ENCODE measurements at regions not wholly inside any gene's neighbourhood (a gene's known extent, or its start where the extent isn't known, plus 50 kb on each side); places are given as distances from the start of the nearest gene placed in this dataset.
"Not testable (repeated sequence)": the region's sequence is repeated elsewhere in the genome, so short reads cannot be mapped to it uniquely, and the experiment has no call there.

DNA sequence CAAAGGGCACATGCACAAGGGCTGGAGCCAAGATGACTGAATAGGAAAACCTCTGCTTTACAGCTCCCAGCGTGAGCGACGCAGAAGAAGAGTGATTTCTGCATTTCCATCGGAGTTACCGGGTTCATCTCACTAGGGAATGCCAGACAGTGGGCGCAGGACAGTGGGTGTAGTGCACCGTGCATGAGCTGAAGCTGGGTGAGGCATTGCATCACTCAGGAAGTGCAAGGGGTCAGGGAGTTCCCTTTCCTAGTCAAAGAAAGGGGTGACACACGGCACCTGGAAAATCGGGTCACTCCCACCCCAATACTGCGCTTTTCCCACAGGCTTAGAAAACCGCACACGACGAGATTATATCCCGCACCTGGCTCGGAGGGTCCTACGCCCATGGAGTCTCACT lies 64.5 kb upstream of the HTR1E start:
- not testable (repeated sequence) for DNase-seq

DNA sequence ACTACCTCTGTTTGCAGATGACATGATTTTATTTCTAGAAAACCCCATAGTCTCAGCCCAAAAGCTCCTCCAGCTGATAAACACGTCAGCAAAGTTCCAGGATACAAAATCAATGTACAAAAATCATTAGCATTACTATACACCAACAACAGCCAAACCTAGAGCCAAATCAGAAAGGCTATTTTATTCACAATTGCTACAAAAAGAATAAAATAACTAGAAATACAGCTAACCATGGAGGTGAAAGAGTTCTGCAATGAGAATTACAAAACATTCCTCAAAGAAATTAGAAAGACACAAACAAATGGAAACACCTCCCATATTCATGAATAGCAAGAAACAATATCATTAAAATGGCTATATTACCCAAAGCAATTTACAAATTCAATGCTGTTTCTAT lies 65.6 kb upstream of the HTR1E start:
- DNase-seq = no peak

DNA sequence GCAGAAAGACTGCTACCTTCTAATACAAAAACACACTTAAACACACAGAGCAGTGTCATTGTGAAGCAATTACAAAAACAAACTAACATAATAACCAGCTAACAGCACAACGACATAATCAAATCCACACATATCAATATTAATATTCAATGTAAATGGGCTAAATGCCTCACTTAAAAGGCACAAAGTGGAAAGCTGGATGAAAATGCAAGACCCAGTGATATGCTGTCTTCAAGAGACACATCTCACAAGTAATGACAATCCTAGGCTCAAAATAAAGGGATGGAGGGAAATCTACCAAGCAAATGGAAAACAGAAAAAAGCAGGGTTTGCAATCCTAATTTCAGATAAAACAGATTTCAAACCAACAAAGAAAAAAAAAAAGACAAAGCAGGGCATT lies 67.8 kb upstream of the HTR1E start:
- DNase-seq = no peak

DNA sequence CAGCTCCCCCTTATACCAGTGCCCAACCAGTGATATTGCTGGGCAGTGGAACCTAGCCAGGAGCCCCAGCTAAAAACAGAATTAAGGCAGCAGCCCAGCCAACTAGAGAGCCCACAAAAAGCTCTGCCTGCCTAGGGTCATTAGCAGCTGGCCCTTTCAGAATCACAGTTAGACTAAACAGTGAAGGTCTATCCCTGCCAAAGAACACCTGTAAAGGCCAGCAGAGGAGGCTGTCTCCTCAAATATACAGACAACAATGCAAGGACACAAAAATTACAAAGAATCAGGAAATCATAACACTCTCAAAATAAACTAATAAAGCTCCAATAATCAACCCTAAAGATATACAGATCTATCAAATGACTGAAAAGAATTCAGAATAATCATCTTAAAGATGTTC lies 77.8 kb upstream of the HTR1E start:
- DNase-seq = no peak

DNA sequence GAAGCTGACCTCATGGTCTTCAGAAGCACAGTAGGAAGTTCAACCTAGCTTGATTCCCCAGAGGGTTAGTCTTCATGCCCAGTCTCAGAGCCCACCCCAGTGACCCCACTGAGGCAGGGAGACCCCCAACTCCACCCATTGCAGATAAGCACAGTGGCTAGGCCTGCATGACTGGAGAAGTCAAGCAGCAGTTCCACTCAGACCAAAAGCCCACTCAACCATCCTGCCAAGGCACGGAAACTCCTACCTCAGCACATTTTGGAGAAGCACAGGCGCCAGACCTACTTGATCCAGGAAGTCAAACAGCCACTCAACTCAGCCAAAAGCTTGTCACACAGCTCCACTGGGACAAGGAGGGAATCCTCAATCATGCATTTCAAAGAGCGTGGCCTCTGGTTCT lies 78.4 kb upstream of the HTR1E start:
- DNase-seq = no peak

DNA sequence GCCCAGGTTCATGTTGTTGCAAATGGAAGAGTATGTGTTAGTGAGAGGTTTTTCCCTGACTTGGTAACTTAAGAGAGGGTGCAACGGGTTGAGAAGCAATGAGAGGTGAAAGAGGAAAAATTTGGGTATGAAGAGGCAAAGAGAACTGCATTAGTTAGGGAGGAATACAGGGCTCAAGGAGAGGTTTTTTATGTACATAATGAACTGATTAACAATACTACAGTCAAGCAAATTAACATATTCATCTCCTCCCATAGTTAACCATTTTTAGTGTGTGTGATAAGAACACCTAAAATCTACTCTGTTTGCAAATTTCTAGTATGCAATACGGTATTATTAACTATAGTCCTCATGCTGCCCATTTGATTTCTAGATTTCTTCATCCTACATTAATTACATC lies 79.5 kb upstream of the HTR1E start:
- no peak for DNase-seq

DNA sequence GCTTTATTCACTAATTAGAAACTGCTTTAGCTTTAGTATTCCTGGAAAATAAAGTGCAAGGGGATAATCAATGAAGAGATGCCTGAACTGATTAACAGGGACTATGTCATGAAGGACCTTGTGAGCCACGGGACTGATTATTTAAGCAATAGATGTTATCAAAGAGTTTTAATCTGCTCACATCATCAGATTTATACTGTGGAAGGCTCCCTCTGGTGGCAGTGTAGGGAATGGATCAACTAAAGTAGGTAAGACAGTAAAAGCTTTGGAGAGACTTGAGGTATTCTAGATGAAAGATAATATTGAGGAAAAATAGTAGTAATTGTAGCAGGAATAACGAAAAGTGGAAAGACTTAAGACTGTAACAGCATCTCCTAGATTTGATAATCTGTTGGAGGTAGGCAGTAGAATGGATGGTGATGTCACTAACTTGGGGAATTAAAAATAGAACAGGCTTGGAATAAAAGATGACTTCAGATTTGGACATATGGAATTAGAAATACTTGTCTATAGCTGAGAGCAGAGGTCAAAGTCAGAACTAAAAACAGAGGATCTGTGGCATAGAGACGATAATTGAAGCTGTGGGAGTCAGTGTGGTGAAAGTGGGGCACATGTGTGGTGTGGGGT lies 80.3 kb upstream of the HTR1E start:
- peak; percentile 17 for DNase-seq

DNA sequence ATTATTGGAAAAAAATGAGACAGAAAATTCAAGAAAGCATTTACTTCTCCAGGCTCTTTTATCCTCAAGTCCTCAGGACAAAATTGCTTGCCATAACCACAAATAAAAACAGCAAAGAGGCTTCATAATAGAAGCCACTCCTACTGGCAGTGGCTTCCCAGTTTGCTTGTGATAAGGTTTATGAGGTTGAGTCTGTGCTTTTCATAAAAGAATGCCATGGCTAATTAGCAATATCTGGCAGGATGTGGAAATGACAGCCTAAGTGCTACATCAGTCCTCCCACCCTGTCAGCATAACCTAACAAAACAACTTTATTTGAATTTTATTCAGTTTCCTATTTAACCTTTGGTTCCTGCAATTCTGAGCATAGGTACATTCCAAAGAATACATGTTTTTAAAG lies 80.9 kb upstream of the HTR1E start:
- no peak for DNase-seq

DNA sequence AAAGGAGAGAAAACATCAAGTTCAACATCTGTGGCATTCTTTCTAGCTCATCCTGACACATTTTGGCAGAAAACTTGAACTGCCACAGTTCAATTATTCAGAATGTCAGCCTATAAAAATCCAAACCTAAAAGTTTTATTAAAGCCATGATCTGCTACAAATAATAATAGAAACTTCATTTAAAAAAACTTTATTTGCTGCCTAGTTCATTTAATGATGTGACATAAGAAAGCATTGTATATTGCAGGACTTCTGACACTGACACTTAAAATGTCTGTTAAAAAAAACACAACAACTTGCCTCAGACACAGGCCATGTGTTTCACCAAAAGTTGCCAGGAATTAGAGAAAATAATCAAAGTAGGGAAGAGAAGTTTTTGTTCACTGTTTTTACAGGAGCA lies 88.3 kb upstream of the HTR1E start:
- DNase-seq = no peak

DNA sequence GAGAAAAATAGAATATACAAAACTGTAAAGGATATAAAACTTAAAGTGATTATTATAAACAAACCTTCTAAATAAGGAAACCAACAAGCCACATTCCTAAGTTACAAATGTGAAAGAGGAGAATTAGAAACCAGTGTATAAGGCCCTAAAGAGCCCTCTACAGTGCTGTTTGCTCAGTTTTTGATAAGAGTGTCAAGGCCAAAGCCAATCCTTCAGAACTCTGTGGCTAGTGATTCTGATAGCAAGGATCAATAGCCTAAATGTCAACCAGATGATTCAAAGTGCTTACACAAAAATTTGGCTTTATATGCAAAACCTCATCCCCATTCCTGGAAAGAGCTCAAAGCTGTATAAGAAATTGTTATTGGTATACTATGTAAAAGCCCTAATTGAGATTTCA lies 104.6 kb upstream of the HTR1E start:
- DNase-seq = no peak

DNA sequence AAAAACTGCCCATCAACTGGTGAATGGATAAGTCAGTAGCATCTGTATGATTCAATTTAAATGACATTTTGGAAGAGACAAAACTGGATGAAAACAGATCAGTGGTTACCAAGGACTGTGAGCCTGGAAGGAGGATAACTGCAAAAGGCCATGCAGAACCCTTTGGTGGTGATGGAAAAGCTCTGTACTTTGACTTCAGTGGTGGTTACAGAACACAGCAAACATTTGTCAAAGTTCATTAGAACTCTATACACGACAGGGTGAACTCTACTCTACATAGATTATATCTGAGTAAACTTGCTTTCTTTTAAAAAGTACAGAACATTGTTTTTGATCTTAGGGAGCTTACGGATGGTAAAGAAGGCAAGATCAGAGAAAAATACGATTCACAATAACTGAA lies 111.9 kb upstream of the HTR1E start:
- DNase-seq = no peak

DNA sequence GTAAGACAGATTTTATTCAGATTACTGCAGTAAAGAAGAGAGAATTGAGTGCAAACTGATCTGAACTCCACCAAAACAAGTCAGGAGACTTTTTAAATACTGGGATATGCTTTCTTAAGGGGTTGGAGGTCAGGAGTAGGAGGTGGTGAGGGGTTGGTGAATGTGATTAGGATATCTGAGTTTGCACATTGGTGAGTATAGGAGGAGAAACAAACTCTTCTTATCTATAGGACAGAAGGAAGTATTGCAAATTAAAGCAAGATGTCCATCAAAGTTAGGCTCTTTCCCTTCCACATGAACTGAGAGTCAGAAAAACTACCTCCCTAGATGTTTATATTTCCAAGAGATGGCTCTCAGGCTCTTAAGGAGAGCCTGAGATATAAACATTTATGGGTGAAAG lies 114.6 kb upstream of the HTR1E start:
- no peak for DNase-seq

DNA sequence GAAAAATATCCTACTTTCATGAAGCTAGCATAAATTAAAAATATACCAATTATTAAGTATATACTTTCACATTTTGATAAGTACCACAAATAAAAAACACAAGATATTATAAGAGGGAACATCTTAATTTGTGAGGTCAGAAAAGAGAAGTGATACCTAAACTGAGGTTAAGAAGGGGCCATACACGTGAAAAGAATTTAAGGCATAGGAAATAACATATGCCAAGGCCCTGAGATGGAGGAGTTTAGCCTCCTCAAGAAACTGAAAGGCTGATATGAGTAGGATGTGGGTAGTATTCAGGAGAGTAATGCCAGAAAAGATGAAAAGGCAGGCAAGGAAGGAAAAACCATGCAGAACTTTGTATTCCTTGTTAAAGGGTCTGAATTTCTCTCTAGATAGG lies 116.6 kb upstream of the HTR1E start:
- DNase-seq = no peak

DNA sequence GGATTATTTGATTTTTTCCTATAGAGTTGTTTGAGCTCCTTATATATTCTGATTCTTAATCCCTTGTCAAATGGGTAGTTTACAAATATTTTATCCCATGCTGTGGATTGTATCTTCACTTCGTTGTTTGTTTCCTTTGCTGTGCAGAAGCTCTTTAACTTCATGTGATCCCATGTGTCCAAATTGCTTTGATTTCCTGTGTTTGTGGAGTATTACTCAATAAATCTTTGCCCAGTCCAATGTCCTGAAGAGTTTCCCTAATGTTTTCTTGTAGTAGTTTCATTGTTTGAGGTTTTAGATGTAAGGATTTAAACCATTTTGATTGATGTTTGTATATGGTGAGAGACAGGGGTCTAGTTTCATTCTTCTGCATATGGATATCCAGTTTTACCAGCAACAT lies 143.7 kb upstream of the HTR1E start:
- no peak for DNase-seq

DNA sequence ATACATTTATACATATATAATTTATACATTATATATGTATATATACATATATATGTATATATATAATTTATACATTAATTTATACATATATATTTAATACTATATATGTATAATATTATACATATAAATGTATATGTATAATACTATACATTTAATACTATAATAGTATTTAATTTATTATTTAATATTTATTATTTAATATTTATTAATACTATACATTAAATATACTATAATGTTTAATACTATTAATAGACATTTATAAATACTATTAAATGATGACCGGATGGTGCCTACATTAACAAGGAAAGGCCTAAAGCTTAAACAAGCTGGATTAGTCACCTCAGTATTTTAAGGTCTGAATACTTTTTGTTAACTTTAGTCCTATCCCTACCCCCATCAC lies 145.9 kb upstream of the HTR1E start:
- no peak for DNase-seq

DNA sequence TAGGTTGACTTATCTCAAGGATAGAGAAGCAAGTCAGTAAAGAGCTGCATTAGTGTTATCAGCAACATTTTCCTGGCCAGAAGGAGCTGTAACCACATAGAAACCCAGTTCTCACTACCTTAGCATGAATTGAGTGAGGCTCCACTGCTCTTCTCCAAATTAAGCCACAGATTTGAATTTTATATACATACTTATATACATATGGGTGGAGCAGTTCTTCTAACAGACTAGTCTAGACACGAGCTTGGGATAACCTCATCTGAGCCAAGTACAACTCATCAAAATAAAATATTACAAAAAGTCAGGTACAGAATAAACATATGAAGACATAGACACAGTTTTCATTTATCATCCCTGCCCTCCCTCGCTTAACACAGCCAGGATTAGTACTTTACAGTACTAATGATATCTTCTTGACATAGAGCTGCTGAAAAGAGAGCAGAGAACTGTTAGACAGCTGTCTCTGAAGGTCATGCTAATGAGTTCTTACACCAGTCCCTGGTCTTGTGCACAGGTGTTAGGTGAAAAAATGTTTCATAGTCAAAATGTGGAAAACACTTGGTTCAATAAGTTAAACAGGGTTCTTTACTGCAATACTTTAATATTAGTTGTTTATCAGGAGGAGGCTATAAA lies 147.4 kb upstream of the HTR1E start:
- DNase-seq = no peak

DNA sequence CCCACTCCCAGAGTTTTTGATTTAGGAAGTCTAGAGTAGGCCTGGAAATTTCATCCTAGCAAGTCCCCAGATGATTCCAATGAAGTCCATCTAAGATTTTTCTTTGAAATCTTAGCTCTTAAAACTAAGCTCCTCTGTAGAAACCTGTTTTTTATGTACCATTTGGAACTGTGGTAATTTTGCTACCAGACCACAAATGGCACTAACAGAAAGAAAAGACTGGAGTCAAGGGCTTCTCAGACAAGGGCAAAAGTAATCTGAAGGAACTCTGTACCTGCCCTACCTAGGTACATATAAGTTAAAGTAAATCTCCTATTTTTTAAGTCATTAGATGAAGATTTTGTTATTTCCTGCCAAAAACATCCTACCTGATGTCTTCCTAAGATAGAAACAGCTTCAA lies 155.0 kb upstream of the HTR1E start:
- no peak for DNase-seq

DNA sequence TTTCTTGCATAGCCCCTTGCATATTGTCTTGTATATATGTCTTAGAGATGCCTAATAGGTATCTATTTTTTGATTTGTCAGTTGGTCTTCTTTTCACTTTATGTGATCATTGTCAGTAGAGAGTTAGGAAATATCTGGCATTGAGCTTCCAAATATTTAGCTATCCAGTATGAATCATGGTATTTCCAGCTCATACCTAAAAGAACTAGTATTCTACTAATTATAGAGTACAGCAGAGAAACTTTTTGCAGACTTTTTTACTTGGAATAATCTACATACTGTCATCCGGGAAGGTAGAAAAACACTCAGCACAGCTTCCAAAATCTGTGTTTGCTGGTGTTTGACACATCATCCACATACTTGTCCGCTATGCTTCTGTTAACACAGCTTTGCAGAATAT lies 156.4 kb upstream of the HTR1E start:
- no peak for DNase-seq

DNA sequence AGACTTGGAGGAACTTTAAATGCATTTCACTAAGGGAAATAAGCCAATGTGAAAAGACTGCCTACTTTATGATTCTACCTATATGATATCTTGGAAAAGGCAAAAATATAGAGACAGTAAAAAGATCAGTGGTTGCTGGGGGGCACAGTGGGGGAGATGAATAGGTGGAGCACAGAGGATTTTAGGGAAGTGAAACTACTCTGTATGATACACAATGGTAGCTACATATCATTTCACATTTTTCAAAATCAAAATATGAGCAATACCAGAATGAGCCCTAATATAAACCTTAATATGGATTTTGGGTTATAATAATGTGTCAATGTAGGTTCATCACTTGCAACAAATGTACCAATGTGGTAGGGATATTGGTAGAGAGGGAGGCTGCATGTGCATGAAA lies 161.4 kb upstream of the HTR1E start:
- DNase-seq = no peak

DNA sequence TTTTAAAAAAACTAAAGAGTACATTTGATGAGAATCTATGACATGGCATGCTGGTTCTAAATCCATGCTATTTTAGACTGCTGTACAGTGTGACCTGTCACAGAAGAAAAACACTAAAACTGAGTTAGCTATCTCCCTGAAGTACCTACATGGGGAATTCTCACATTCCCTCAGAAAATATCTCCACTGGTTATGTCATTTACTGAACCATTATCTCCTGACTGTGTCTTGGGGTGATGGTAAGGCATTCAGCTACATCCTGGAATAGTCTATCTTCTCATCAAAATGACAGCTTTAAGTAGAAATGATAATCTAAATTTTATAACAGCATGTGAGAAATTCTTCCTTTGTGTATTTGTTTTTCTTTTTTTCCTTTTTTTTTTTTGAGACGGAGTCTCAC lies 172.1 kb upstream of the HTR1E start:
- DNase-seq = no peak

DNA sequence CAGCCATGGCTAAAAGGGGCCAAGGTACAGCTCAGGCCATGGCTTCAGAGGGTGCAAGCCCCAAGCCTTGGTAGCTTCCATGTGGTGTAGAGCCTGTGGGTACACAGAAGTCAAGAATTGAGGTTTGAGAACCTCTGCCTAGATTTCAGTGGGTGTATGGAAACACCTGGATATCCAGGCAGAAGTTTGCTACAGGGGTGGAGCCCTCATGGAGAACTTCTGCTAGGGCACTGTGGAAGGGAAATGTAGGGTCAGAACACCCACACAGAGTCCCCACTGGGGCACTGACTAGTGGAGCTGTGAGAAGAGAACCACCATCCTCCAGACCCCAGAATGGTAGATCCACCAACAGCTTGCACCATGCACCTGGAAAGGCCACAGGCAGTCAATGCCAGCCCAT lies 177.4 kb upstream of the HTR1E start:
- DNase-seq = not testable (repeated sequence)

DNA sequence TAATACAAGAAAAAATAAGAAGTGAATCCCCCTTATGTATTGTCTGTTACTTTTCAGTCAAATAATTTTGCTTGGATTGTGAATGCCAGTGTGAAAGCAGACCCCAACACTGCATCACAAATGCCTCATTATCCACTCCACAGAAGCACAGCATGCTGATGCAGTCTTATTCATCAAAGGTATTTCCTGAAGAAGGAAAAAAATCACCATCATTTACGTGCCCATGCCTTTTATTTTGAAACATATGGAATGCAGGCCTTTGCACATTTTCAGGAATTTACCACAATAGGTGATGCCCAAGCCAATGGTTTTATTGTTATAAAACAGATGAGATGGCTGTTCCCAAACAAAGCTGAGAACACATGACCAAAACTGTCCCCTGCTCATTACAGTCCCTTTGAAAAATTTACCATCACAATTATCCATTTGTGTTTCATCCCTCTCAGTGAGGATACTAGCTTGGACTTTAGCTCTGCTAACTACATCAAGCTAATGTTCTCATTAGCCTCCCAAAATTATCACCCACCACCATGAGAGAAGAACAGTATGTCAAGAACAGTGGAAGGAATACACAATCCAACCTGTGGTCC lies 180.6 kb upstream of the HTR1E start:
- no peak for DNase-seq

DNA sequence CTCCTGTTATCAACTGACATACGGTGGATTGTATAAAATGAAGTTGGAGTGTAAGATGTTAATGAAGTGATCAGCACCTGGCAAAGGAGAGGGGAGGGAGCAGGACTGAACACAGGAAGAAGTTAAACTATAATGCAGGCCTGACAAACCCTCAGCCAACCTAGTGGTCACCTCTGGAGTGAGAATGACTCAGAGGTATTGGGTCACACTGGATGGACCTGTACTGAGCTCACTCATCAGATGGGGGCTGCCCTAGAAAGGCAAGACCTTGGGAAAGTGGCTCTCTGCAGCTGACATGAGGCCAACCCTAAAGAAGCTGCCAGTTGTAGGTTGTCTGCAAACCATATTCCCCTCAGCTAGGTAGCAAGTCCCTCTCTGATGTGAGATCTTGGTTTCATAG lies 193.3 kb upstream of the HTR1E start:
- no peak for DNase-seq

DNA sequence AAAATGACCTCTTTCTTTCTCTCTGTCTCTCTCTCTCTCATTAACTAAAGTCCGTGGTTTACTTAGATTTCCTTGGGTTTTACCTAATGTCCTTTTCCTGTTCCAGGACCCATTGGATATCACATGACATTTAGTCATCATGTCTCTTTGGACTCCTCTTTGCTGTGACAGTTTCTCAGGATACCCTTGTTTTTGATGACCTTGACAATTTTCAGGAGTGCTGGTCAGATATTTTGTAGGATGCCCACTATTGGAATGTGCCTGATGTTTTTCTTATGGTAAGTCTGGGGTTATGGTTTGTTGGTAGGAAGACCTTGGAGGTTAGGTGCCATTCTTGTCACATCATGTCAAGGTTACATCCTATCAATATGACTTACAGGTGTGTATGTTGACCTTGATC lies 199.2 kb upstream of the HTR1E start:
- no peak for DNase-seq

DNA sequence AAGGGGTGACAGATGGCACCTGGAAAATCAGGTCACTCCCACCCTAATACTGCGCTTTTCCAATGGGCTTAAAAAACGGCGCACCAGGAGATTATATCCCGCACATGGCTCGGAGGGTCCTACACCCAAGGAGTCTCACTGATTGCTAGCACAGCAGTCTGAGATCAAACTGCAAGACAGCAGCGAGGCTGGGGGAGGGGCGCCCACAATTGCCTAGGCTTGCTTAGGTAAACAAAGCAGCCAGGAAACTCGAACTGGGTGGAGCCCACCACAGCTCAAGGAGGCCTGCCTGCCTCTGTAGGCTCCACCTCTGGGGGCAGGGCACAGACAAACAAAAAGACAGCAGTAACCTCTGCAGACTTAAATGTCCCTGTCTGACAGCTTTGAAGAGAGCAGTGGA lies 205.7 kb upstream of the HTR1E start:
- not testable (repeated sequence) for DNase-seq
